ENCODE measurements at regions not wholly inside any gene's neighbourhood (a gene's known extent, or its start where the extent isn't known, plus 50 kb on each side); places are given as distances from the start of the nearest gene placed in this dataset.

GRCh38 chr4:104418286-104418685 lies 76.4 kb downstream of the CXXC4 start:
- no peak overlapping the region for H3K9ac ChIP-seq (ENCODE audit: insufficient read length, low read depth)
- H3K4me1 ChIP-seq (ENCODE audit: insufficient read depth, insufficient read length): no peaks in the 10 kb centered on the region
- DNase-seq (ENCODE audit: low read depth, low spot score): no peak
- no peak overlapping the region for H3K4me3 ChIP-seq (ENCODE audit: insufficient read length, low read depth)
- no peaks in the 10 kb centered on the region for H3K27me3 ChIP-seq (ENCODE audit: insufficient read depth, insufficient read length)
- H3K9me3 ChIP-seq (ENCODE audit: insufficient read depth, low read length): no peaks in the 10 kb centered on the region
- H3K36me3 ChIP-seq (ENCODE audit: insufficient read depth, insufficient read length, low read length): no peaks in the 10 kb centered on the region
- no peak for TF ChIP-seq ZNF274 (IDR thresholded peaks at IDR 0.05; ENCODE audit: low read depth, low read length)
- TF ChIP-seq YY1 (IDR thresholded peaks at IDR 0.05; ENCODE audit: insufficient read depth, insufficient read length): no peak
- TF ChIP-seq SUZ12 (IDR thresholded peaks at IDR 0.05; ENCODE audit: extremely low read depth, insufficient read depth, insufficient read length): no peak

GRCh38 chr4:104417357-104417882 lies 77.3 kb downstream of the CXXC4 start:
- no peaks in the 10 kb centered on the region for H3K9me3 ChIP-seq (ENCODE audit: insufficient read depth, low read length)
- no peaks in the 10 kb centered on the region for H3K4me1 ChIP-seq (ENCODE audit: insufficient read depth, insufficient read length)
- no peak for TF ChIP-seq ZNF274 (IDR thresholded peaks at IDR 0.05; ENCODE audit: low read depth, low read length)
- TF ChIP-seq YY1 (IDR thresholded peaks at IDR 0.05; ENCODE audit: insufficient read depth, insufficient read length): no peak
- TF ChIP-seq SUZ12 (IDR thresholded peaks at IDR 0.05; ENCODE audit: extremely low read depth, insufficient read depth, insufficient read length): no peak
- H3K27me3 ChIP-seq (ENCODE audit: insufficient read depth, insufficient read length): no peaks in the 10 kb centered on the region
- H3K36me3 ChIP-seq (ENCODE audit: insufficient read depth, insufficient read length, low read length): no peaks in the 10 kb centered on the region
- no peak overlapping the region for H3K4me3 ChIP-seq (ENCODE audit: insufficient read length, low read depth)
- no peak overlapping the region for H3K9ac ChIP-seq (ENCODE audit: insufficient read length, low read depth)
- no peak for DNase-seq (ENCODE audit: low read depth, low spot score)

- no peak for DNase-seq (ENCODE audit: low read depth, low spot score)
- no peak for TF ChIP-seq SUZ12 (IDR thresholded peaks at IDR 0.05; ENCODE audit: extremely low read depth, insufficient read depth, insufficient read length)
- no peak for TF ChIP-seq YY1 (IDR thresholded peaks at IDR 0.05; ENCODE audit: insufficient read depth, insufficient read length)
- TF ChIP-seq ZNF274 (IDR thresholded peaks at IDR 0.05; ENCODE audit: low read depth, low read length): no peak
- H3K36me3 ChIP-seq (ENCODE audit: insufficient read depth, insufficient read length, low read length): no peaks in the 10 kb centered on the region
- H3K9ac ChIP-seq (ENCODE audit: insufficient read length, low read depth): no peak overlapping the region
- no peaks in the 10 kb centered on the region for H3K9me3 ChIP-seq (ENCODE audit: insufficient read depth, low read length)
- H3K27me3 ChIP-seq (ENCODE audit: insufficient read depth, insufficient read length): no peaks in the 10 kb centered on the region
- no peak overlapping the region for H3K4me3 ChIP-seq (ENCODE audit: insufficient read length, low read depth)
- H3K4me1 ChIP-seq (ENCODE audit: insufficient read depth, insufficient read length): no peaks in the 10 kb centered on the region
These were observed 77.9 kb downstream of the CXXC4 start for GRCh38 chr4:104416725-104417356.

GRCh38 chr4:104413487-104413886 lies 81.2 kb downstream of the CXXC4 start:
- Histone ChIP-seq H3K4me1 (ENCODE audit: insufficient read depth, insufficient read length) (no peaks in the 10 kb centered on the region), H3K36me3 (ENCODE audit: insufficient read depth, insufficient read length, low read length) (no peaks in the 10 kb centered on the region)
- no peak for DNase-seq (ENCODE audit: low read depth, low spot score)

GRCh38 chr4:104412344-104412743 lies 82.3 kb downstream of the CXXC4 start:
- H3K4me3 ChIP-seq (ENCODE audit: insufficient read length, low read depth): no peak overlapping the region
- H3K27me3 ChIP-seq (ENCODE audit: insufficient read depth, insufficient read length): no peaks in the 10 kb centered on the region
- no peaks in the 10 kb centered on the region for H3K36me3 ChIP-seq (ENCODE audit: insufficient read depth, insufficient read length, low read length)
- no peaks in the 10 kb centered on the region for H3K9me3 ChIP-seq (ENCODE audit: insufficient read depth, low read length)
- no peak for TF ChIP-seq ZNF274 (IDR thresholded peaks at IDR 0.05; ENCODE audit: low read depth, low read length)
- no peak for TF ChIP-seq SUZ12 (IDR thresholded peaks at IDR 0.05; ENCODE audit: extremely low read depth, insufficient read depth, insufficient read length)
- TF ChIP-seq YY1 (IDR thresholded peaks at IDR 0.05; ENCODE audit: insufficient read depth, insufficient read length): no peak
- DNase-seq (ENCODE audit: low read depth, low spot score): no peak
- no peak overlapping the region for H3K9ac ChIP-seq (ENCODE audit: insufficient read length, low read depth)
- no peaks in the 10 kb centered on the region for H3K4me1 ChIP-seq (ENCODE audit: insufficient read depth, insufficient read length)

More at GRCh38 chr4:104413487-104413886, 81.2 kb downstream of the CXXC4 start:
- TF ChIP-seq YY1 (IDR thresholded peaks at IDR 0.05; ENCODE audit: insufficient read depth, insufficient read length) (no peak), ZNF274 (IDR thresholded peaks at IDR 0.05; ENCODE audit: low read depth, low read length) (no peak), SUZ12 (IDR thresholded peaks at IDR 0.05; ENCODE audit: extremely low read depth, insufficient read depth, insufficient read length) (no peak)
- Histone ChIP-seq H3K9ac (ENCODE audit: insufficient read length, low read depth) (no peak overlapping the region), H3K9me3 (ENCODE audit: insufficient read depth, low read length) (no peaks in the 10 kb centered on the region), H3K27me3 (ENCODE audit: insufficient read depth, insufficient read length) (no peaks in the 10 kb centered on the region), H3K4me3 (ENCODE audit: insufficient read length, low read depth) (no peak overlapping the region)

- Histone ChIP-seq H3K4me3 (ENCODE audit: insufficient read length, low read depth) (no peak overlapping the region), H3K9me3 (ENCODE audit: insufficient read depth, low read length) (no peaks in the 10 kb centered on the region), H3K4me1 (ENCODE audit: insufficient read depth, insufficient read length) (no peaks in the 10 kb centered on the region), H3K27me3 (ENCODE audit: insufficient read depth, insufficient read length) (no peaks in the 10 kb centered on the region), H3K9ac (ENCODE audit: insufficient read length, low read depth) (no peak overlapping the region), H3K36me3 (ENCODE audit: insufficient read depth, insufficient read length, low read length) (no peaks in the 10 kb centered on the region)
- TF ChIP-seq YY1 (IDR thresholded peaks at IDR 0.05; ENCODE audit: insufficient read depth, insufficient read length) (no peak), ZNF274 (IDR thresholded peaks at IDR 0.05; ENCODE audit: low read depth, low read length) (no peak), SUZ12 (IDR thresholded peaks at IDR 0.05; ENCODE audit: extremely low read depth, insufficient read depth, insufficient read length) (no peak)
- DNase-seq (ENCODE audit: low read depth, low spot score): no peak
These were observed 83.2 kb downstream of the CXXC4 start for GRCh38 chr4:104411502-104411901.

- H3K36me3 ChIP-seq (ENCODE audit: insufficient read depth, insufficient read length, low read length): no peaks in the 10 kb centered on the region
- H3K4me1 ChIP-seq (ENCODE audit: insufficient read depth, insufficient read length): no peaks in the 10 kb centered on the region
- DNase-seq (ENCODE audit: low read depth, low spot score): no peak
- H3K9me3 ChIP-seq (ENCODE audit: insufficient read depth, low read length): no peaks in the 10 kb centered on the region
- no peaks in the 10 kb centered on the region for H3K27me3 ChIP-seq (ENCODE audit: insufficient read depth, insufficient read length)
- no peak overlapping the region for H3K4me3 ChIP-seq (ENCODE audit: insufficient read length, low read depth)
- H3K9ac ChIP-seq (ENCODE audit: insufficient read length, low read depth): no peak overlapping the region
- TF ChIP-seq ZNF274 (IDR thresholded peaks at IDR 0.05; ENCODE audit: low read depth, low read length): no peak
- no peak for TF ChIP-seq SUZ12 (IDR thresholded peaks at IDR 0.05; ENCODE audit: extremely low read depth, insufficient read depth, insufficient read length)
These were observed 85.8 kb downstream of the CXXC4 start for GRCh38 chr4:104408878-104409277.

Data from NT2/D1 (cell line).